Urothelium cell line (cell line): ENCODE measurements at regions not wholly inside any gene's neighbourhood (a gene's known extent, or its start where the extent isn't known, plus 50 kb on each side); places are given as distances from the start of the nearest gene placed in this dataset.
A peak's percentile ranks its signal among the peaks of the same experiment; 100 is the strongest.
"Not testable (repeated sequence)": the region's sequence is repeated elsewhere in the genome, so short reads cannot be mapped to it uniquely, and the experiment has no call there.

ENCODE experiments used
- DNase-seq: peaks from one replicate; pipeline ENCODE4 v3.0.0; 2011; ENCODE audit warnings: low spot score, mixed read lengths
- FAIRE-seq: peaks from 2 replicates; lab custom pipeline; 2011; peaks lifted over from hg19 to GRCh38; lab: Jason Lieb, UNC

DNA sequence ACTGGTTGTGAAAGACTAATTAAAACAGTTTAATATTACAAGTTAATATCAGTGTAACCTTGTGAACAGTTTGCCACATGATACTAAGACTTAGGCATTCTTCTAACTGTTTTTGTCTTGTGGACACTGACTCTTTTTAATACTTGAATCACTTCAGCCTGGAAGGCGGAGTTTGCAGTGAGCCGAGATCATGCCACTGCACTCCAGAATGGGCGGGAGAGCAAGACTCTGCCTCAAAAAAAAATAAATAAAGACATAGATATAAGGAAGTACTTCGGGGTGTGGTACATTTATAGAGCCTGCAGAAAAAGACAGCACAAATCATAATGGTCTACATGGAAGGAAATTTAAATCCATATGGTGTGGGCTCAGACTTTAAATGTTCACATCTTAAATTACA lies 300.4 kb upstream of the NETO1 start:
- DNase-seq (no peak), FAIRE-seq (no peak)

DNA sequence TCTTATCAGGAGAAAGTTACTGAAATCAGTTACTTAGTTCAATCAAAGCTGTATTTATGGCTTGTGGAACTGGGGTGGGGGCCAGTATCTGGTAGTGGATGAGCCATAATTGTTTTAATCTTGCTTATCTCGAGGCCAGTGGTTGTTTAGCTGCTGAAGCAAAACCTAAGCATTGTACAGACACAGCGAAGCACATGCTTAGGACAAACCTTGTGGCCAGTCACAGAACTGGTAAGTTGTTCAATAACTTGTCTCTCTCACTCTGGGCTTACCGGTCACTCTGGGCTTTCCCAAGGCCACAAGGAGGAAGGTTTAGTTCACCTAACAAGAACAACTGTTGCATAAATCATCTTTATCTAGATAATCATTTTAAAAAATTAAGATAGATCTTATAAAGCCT lies 296.6 kb upstream of the NETO1 start:
- FAIRE-seq (no peak), DNase-seq (no peak)

GRCh38 chr18:73163236-73163635 lies 295.4 kb upstream of the NETO1 start:
- no peak for DNase-seq
- no peak for FAIRE-seq

DNA sequence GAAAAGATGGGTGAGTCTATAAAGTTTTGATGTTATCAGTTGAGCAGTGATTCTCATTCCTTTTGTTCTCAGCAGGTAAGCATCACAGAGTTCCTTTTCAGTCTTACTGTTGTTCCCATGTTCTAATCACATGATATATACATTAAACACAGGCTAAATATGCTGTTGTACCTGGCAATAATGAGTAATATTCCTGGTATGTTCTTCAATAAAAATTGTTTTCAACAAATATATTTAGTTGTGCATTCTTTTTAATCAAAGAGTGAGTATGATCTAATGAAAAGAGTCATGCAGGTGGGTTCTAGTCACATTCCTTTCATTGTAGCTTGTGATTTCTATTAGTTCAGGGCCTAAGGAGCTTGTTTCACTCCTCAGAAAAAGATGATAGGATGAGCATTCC lies 288.3 kb upstream of the NETO1 start:
- FAIRE-seq (no peak), DNase-seq (no peak)

DNA sequence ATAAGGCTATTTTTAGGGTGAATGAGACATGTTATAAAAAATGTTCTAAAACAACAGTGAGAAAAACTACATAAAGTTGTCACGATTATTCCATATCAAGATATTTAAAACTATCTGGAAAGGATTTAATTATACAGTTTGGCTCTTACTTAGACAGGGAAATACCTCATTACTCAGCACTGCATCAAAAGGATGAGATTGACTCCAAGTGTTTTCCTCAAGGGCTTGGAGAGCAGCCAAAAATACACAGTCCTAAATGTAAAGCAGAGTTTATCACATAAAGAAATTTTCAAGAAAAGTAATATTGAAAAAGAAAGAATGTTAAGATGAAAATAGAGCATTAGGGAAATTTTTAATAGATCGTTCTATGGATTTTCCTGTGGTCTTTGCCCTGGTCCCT lies 285.5 kb upstream of the NETO1 start:
- DNase-seq, result no peak
- FAIRE-seq, result no peak

DNA sequence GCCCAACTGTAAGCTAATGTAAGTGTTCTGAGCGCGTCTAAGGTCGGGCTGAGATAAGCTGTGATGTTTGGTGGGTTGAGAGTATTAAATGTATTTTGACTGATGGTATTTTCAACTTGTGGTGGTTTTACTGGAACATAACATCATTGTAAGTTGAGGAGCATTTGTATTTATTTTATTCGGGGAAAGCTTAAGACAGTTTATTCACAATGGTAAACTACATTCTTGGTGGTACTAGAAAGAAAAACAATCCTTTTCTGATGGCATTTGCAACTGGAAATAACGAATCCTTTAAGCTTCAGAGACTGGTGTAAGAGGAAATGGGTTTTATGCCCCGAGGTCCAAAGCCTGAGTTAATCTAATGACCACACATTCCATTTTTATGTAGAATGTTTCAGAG lies 283.3 kb upstream of the NETO1 start:
- FAIRE-seq (no peak), DNase-seq (no peak)

DNA sequence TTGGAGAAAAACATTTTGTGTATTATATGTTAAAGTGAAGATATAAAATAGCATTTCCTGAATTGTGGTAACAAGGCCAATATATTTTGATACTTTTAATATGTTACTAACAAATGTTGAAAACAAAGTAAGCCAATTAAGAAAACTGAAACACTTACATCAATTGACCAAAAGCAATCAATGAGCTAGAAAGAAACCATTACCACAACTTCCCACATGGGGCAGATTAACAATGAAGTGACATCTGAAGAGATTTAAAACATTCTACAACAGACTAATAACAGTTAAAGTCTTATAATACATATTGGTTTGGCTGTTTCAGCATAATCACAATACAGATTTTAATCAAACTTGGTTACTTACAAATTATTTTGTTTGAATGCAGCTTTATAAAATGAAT lies 282.4 kb upstream of the NETO1 start:
- FAIRE-seq (no peak), DNase-seq (no peak)

DNA sequence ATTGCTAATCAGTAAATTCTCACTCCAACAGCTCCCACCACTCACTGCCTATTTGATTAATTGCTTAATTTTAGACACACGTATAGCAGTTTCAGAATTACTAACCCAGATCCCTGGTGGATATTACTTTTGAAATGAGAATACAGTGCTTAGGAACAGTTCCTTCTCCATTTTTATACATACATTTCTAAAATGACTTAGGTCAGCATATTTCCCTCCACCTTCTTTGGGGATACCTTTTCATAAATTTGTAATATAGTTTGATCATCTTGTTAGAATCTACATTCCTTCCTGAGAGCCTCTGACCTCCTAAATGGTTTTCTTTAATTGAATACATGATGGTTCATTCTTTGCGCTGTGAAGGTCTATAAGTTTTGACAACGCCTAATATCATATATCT lies 279.8 kb upstream of the NETO1 start:
- FAIRE-seq (no peak), DNase-seq (no peak)

DNA sequence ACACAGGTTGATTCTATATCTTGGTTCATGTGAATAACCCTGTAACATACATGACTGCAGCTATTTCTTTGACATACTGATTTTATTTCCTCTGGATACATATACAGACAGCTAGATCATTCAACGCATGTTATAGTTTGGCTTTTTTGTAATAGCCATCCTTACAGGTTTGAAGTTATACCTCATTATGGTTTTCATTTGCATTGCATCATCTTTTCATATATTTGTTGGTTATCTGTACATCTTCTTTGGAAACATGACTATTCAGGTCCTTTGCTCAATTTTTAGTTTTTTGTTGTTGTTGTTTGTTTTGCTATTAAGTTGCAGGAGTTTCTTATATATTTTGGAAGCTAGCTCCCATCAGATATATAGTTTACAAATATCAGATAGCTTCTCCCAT lies 276.2 kb upstream of the NETO1 start:
- DNase-seq (no peak), FAIRE-seq (no peak)

DNA sequence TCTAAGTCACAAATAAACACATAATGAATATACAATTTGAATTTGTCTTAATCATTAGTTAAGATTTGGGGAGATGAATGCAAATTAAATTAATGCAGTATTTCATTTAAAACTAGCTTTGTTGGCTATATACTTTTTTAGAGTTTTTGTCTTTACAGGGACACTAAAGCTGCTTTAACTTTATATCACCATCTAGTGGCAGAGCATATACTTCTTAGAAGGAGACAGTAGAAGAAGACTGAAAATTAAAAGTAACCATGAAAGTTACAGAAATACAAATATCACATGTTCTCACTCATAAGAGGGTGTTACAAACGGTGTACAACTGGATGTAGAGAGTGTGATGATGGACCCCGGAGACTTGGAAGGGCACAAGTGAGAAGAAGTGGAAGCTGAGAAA lies 268.3 kb upstream of the NETO1 start:
- FAIRE-seq (no peak), DNase-seq (peak; percentile 14)

- FAIRE-seq (no peak), DNase-seq (no peak)
Measured at GRCh38 chr18:73124175-73124574, 256.4 kb upstream of the NETO1 start.

GRCh38 chr18:73121207-73121606 lies 253.4 kb upstream of the NETO1 start:
- FAIRE-seq, result no peak
- no peak for DNase-seq

DNA sequence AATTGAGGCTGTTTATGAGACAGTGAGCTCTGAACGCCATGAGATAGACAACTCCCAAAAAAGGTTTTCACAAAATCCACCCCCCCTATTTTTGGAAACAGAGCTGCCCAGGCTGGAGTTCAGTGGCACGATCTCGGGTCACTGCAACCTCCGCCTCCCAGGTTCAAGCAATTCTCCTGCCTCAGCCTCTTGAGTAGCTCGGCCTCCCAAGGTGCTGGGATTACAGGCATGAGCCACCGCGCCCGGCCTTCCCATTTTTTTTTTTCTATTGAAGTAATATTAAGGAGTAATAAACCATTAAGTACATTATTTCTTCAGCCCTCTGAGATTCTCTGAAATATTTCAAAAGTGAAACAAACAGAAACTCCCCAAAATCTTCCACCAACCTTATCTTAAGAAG lies 252.8 kb upstream of the NETO1 start:
- no peak for DNase-seq
- no peak for FAIRE-seq

- DNase-seq (no peak), FAIRE-seq (no peak)
Measured at GRCh38 chr18:73119574-73119973, 251.8 kb upstream of the NETO1 start.

DNA sequence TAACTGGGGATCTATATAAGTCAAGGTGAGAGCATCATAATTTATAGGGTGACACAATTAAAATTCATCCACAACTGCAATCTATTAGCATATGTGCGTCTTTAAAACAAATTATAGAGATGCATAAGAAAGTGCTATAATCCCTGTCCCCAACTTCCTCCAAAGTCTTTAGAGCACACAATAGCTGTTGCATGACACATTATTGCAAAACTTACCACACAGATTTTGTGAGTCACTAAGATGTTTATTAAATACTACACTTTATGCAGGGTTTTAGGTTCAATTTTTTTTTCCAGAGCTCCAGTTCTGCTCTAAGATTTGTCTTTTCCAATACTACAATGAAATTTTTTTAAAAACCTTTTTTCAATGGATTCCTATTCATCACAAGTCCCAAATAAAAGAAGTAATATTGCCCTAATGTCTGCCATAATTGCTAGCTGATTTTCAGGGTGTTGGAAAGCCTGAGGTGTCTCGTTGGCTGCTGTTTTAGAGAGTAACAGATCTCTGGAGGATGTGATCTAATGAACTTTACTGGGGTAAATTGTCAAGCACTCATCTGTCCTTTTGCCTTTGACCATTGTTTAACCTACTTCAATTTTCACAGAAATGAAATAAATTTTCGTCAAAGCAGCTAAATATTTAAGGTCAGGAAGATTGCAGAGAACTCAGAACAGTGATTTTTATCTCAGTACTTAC lies 250.5 kb upstream of the NETO1 start:
- DNase-seq, result peak; percentile 8
- FAIRE-seq, result no peak

DNA sequence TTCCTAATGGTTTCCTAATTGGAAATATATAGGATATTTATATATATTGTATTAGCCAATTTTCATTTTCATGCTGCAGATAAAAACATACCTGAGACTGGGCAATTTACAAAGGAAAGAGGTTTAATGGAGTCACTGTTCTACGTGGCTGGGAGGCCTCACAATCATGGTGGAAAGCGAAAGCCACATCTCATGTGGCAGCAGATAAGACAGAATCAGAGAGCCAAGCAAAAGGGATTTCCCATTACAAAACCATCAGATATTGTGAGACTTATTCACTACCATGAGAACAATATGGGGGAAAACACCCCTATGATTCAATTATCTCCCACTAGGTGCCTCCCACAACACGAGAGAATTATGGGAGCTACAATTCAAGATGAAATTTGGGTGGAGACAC lies 242.5 kb upstream of the NETO1 start:
- no peak for DNase-seq
- FAIRE-seq, result no peak

DNA sequence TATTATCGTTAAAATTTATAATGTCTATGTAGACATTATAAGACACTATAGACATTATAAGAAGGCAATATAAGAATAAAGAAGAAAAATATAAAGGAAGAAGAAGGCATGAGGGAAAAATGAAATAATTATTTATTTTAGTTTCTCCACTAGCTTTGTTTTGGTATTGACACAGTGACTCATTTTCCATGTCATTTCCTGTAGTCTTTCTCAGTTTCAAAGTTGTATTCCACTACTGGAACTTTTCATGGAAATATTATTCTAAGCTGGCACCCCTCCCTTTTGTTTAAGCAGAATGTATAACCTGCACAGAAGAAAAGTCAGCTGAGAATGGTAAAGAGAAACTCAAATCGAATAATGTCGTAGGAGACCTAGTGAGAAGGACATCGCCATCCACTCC lies 234.2 kb upstream of the NETO1 start:
- no peak for DNase-seq
- FAIRE-seq, result no peak

GRCh38 chr18:73101491-73101890 lies 233.7 kb upstream of the NETO1 start:
- DNase-seq, result not testable (repeated sequence)

DNA sequence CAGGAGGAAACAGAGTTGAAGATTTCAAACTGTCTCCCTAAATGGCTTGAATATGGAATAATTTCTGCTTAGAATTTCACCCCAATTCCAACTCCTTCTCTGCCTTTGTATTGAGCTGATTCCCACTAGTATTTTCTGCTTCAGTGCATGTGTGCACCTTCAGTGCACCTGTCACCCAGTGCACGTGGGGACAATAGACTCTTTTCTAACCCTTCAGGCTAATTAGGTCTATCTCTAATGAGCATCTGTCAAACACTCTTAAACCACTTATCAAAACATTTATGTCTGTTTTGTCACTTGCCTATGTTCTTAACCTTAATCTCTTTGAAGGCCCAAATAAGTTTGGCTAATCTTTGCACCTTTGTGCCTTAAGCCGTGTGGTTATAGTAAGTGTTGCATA lies 232.0 kb upstream of the NETO1 start:
- no peak for FAIRE-seq
- no peak for DNase-seq

More at GRCh38 chr18:73101491-73101890, 233.7 kb upstream of the NETO1 start:
- FAIRE-seq, result peak; percentile 82

GRCh38 chr18:73093687-73094250 lies 226.0 kb upstream of the NETO1 start:
- no peak for FAIRE-seq

GRCh38 chr18:73088445-73088844 lies 220.7 kb upstream of the NETO1 start:
- no peak for FAIRE-seq
- DNase-seq, result no peak

More at GRCh38 chr18:73093687-73094250, 226.0 kb upstream of the NETO1 start:
- no peak for DNase-seq

- no peak for DNase-seq
- no peak for FAIRE-seq
Measured at GRCh38 chr18:73087282-73087977, 219.6 kb upstream of the NETO1 start.
